ENCODE measurements at regions not wholly inside any gene's neighbourhood (a gene's known extent, or its start where the extent isn't known, plus 50 kb on each side); places are given as distances from the start of the nearest gene placed in this dataset.
A peak's percentile ranks its signal among the peaks of the same experiment; 100 is the strongest.

DNA sequence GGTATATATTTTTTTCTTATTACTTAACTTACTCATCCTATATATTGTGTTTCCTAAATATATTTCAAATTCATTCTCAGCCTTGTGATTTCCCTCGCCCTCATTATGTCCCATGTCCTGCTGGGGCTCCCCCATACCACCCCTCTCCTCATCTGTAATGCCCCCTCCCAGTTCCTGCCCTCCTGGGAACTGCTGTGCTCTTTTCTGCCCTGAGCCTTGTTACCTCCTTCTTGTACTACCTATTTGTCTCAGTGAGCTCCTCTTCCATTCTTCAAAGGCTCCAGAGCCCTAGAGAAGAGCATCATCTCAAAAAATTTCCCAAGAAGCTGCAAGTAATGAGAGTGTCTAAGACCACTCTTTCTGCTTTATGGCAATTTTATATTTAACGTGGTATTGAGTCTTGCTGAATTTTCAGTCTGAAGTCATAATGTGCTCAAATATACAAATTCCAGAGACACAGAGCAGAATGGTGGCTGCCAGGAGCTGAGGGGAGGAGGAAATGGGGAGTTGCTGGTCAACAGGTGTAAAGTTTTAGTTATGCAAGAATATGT lies 66.5 kb upstream of the TOP3B start:
- intact Hi-C loops (cut with micrococcal nuclease; ENCODE audit: unreplicated experiment): no loop called here
- Mint-ChIP-seq H3K27me3 (ENCODE audit: insufficient read depth, unreplicated experiment) (no peaks in the 10 kb centered on the region), H3K36me3 (ENCODE audit: insufficient read depth, unreplicated experiment) (no peaks in the 10 kb centered on the region), H3K9me3 (ENCODE audit: unreplicated experiment) (no peaks in the 10 kb centered on the region), H3K4me3 (ENCODE audit: unreplicated experiment) (no peak overlapping the region), H3K4me1 (ENCODE audit: low read depth, unreplicated experiment) (peaks cover 13% of the 10 kb centered on the region), H3K27ac (ENCODE audit: unreplicated experiment) (peak overlapping the region; percentile 1)
- H3K36me3 ChIP-seq (ENCODE audit: control insufficient read depth, insufficient read depth, low read length): no peaks in the 10 kb centered on the region
- H3K4me1 ChIP-seq: peaks cover 9% of the 10 kb centered on the region; the same call in 1 of the 2 replicates
- DNase-seq: no peak
- no peaks in the 10 kb centered on the region for H3K27me3 ChIP-seq (replicated peaks; ENCODE audit: control insufficient read depth, insufficient read depth, low read length)
- POLR2A ChIA-PET: interaction anchor here (0.6 kb wide), 1 partner anchor 13 kb away, joined by 3 read pairs; no protein-coding TSS in a partner anchor
- BruUV-seq (replicated peaks): no TSS peak
- H3K9me3 ChIP-seq: no peaks in the 10 kb centered on the region
- CTCF ChIA-PET: interaction anchor here (0.5 to 1.0 kb wide), 3 partner anchors 12 to 77 kb away, joined by 3 to 5 read pairs (median 3); no protein-coding TSS in a partner anchor
- H3K4me3 ChIP-seq (ENCODE audit: low read depth, low read length): no peak overlapping the region
- TF ChIP-seq, protein P1, sequence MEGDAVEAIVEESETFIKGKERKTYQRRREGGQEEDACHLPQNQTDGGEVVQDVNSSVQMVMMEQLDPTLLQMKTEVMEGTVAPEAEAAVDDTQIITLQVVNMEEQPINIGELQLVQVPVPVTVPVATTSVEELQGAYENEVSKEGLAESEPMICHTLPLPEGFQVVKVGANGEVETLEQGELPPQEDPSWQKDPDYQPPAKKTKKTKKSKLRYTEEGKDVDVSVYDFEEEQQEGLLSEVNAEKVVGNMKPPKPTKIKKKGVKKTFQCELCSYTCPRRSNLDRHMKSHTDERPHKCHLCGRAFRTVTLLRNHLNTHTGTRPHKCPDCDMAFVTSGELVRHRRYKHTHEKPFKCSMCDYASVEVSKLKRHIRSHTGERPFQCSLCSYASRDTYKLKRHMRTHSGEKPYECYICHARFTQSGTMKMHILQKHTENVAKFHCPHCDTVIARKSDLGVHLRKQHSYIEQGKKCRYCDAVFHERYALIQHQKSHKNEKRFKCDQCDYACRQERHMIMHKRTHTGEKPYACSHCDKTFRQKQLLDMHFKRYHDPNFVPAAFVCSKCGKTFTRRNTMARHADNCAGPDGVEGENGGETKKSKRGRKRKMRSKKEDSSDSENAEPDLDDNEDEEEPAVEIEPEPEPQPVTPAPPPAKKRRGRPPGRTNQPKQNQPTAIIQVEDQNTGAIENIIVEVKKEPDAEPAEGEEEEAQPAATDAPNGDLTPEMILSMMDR (IDR thresholded peaks at IDR 0.05; ENCODE audit: insufficient read depth in 1 of 2, low read depth in 1 of 2, low read length in 1 of 2, severe bottlenecking in 1 of 2, unreplicated experiment in 1 of 2): peak in 1 of 2 experiments; percentile 20

DNA sequence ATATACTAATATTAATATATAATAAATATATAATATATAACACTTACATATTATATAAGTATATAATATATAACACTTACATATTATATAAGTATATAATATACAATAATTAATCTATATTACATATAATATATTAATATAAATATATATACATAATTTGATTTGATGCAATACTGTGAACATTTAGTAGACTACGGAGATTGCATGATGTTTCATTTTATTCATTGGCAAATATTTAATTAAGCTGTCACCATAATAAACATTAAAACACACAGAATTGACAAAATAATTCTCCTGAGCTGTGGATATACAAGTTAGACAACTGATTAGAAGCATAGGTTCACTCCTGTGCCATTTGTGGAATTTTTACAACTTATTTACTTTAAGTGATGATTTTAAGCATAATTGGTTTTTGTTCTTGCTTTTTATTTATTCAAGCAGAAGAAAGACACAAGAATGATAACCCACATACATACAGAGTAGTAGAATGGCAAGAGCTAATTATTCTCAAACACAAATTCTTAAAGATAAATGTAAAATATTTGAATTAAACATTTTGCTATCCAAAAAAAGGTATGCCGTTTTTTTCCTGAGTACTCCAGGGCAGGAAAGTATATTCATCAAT lies 65.8 kb upstream of the TOP3B start:
- TF ChIP-seq, protein P1 (IDR thresholded peaks at IDR 0.05; ENCODE audit: insufficient read depth in 1 of 2, low read depth in 1 of 2, low read length in 1 of 2, severe bottlenecking in 1 of 2, unreplicated experiment in 1 of 2): no peak
- intact Hi-C loops (cut with micrococcal nuclease; ENCODE audit: unreplicated experiment): no loop called here
- H3K9me3 Mint-ChIP-seq (ENCODE audit: unreplicated experiment): no peaks in the 10 kb centered on the region
- Histone ChIP-seq H3K4me3 (ENCODE audit: low read depth, low read length) (no peak overlapping the region), H3K9me3 (no peaks in the 10 kb centered on the region), H3K4me1 (peaks cover 9% of the 10 kb centered on the region; the same call in 1 of the 2 replicates), H3K27me3 (replicated peaks; ENCODE audit: control insufficient read depth, insufficient read depth, low read length) (no peaks in the 10 kb centered on the region), H3K36me3 (ENCODE audit: control insufficient read depth, insufficient read depth, low read length) (no peaks in the 10 kb centered on the region)
- H3K4me3 Mint-ChIP-seq (ENCODE audit: unreplicated experiment): no peak overlapping the region
- CTCF ChIA-PET: interaction anchor here (0.5 to 1.0 kb wide), 3 partner anchors 13 to 76 kb away, joined by 3 to 5 read pairs (median 3); no protein-coding TSS in a partner anchor
- no peaks in the 10 kb centered on the region for H3K36me3 Mint-ChIP-seq (ENCODE audit: insufficient read depth, unreplicated experiment)
- peaks cover 13% of the 10 kb centered on the region for H3K4me1 Mint-ChIP-seq (ENCODE audit: low read depth, unreplicated experiment)
- H3K27me3 Mint-ChIP-seq (ENCODE audit: insufficient read depth, unreplicated experiment): no peaks in the 10 kb centered on the region
- no TSS peak for BruUV-seq (replicated peaks)
- POLR2A ChIA-PET: interaction anchor here (0.6 kb wide), 1 partner anchor 13 kb away, joined by 3 read pairs; no protein-coding TSS in a partner anchor
- H3K27ac Mint-ChIP-seq (ENCODE audit: unreplicated experiment): peak overlapping the region; percentile 1
- no peak for DNase-seq

DNA sequence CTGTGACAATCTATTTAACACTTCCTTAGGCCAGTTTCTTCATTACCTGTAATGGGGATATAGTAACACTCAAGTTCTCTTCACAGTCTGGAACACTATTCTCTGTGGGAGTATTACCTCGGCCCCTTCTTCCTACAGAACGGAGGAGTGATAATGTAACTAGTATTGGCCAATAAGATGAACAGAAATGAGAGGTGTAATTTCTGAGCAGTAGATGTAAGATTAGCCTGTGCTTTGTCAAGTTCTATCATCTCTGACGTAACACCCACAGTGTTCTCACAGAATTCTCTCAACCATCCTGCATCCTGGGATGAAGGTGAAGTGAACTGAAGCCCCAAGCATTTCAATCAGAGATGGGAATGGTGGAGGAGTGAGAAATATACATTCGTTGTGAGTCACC lies 65.2 kb upstream of the TOP3B start:
- POLR2A ChIA-PET: no interaction called here
- Histone ChIP-seq H3K27me3 (replicated peaks; ENCODE audit: control insufficient read depth, insufficient read depth, low read length) (no peaks in the 10 kb centered on the region), H3K4me3 (ENCODE audit: low read depth, low read length) (no peak overlapping the region), H3K4me1 (peaks cover 9% of the 10 kb centered on the region; the same call in 1 of the 2 replicates), H3K9me3 (no peaks in the 10 kb centered on the region), H3K36me3 (ENCODE audit: control insufficient read depth, insufficient read depth, low read length) (no peaks in the 10 kb centered on the region)
- DNase-seq: no peak
- Mint-ChIP-seq H3K4me1 (ENCODE audit: low read depth, unreplicated experiment) (peaks cover 13% of the 10 kb centered on the region), H3K27me3 (ENCODE audit: insufficient read depth, unreplicated experiment) (no peaks in the 10 kb centered on the region), H3K36me3 (ENCODE audit: insufficient read depth, unreplicated experiment) (no peaks in the 10 kb centered on the region), H3K9me3 (ENCODE audit: unreplicated experiment) (no peaks in the 10 kb centered on the region), H3K4me3 (ENCODE audit: unreplicated experiment) (no peak overlapping the region), H3K27ac (ENCODE audit: unreplicated experiment) (no peak overlapping the region)
- no TSS peak for BruUV-seq (replicated peaks)
- CTCF ChIA-PET: interaction anchor here (1.0 kb wide), 1 partner anchor 75 kb away, joined by 3 read pairs; no protein-coding TSS in a partner anchor
- TF ChIP-seq, protein P1 (IDR thresholded peaks at IDR 0.05; ENCODE audit: insufficient read depth in 1 of 2, low read depth in 1 of 2, low read length in 1 of 2, severe bottlenecking in 1 of 2, unreplicated experiment in 1 of 2): no peak
- intact Hi-C loops (cut with micrococcal nuclease; ENCODE audit: unreplicated experiment): no loop called here

Measured in Caco-2 (cell line).